ENCODE measurements at regions not wholly inside any gene's neighbourhood (a gene's known extent, or its start where the extent isn't known, plus 50 kb on each side); places are given as distances from the start of the nearest gene placed in this dataset.

GRCh38 chr18:56235071-56235470, 403.3 kb downstream of the TXNL1 start:
- TF ChIP-seq REST (IDR thresholded peaks at IDR 0.05; ENCODE audit: insufficient read depth in 1 of 2, low read depth in 2 of 2, low read length in 1 of 2), result no peak
- TF ChIP-seq CTCF (IDR thresholded peaks at IDR 0.05), result no peak

Data from Panc1 (cell line).